ENCODE measurements at regions not wholly inside any gene's neighbourhood (a gene's known extent, or its start where the extent isn't known, plus 50 kb on each side); places are given as distances from the start of the nearest gene placed in this dataset.

GRCh38 chrX:76605390-76605789 is 177.9 kb downstream of the MAGEE1 start:
- Histone ChIP-seq H4K91ac (ENCODE audit: insufficient read depth, low read depth, low read length) (no peak overlapping the region), H2BK20ac (ENCODE audit: low read depth, low read length) (no peak overlapping the region), H3K23ac (ENCODE audit: low read depth, low read length) (no peak overlapping the region), H2AFZ (replicated peaks; ENCODE audit: low read length, poor library complexity) (no peak overlapping the region), H4K8ac (ENCODE audit: low read depth in 2 of 2, low read length in 2 of 2) (no peak overlapping the region), H3K4me2 (ENCODE audit: low read depth, low read length) (no peak overlapping the region), H2AK9ac (replicated peaks; ENCODE audit: low read depth, low read length, poor library complexity) (no peak overlapping the region), H3K56ac (ENCODE audit: extremely low read depth, insufficient read depth, low read length) (no peak overlapping the region), H3K18ac (ENCODE audit: low read depth, low read length) (no peak overlapping the region), H3K79me1 (ENCODE audit: low read depth in 1 of 2, low read length in 2 of 2) (no peaks in the 10 kb centered on the region), H3K9ac (ENCODE audit: low read depth, low read length) (no peak overlapping the region), H2AK5ac (ENCODE audit: low read depth, low read length) (no peak overlapping the region), H3K4ac (ENCODE audit: low read depth, low read length) (no peak overlapping the region), H4K20me1 (ENCODE audit: insufficient read depth, low read length) (no peaks in the 10 kb centered on the region), H3K4me3 (ENCODE audit: insufficient read depth, low read depth, low read length) (no peak overlapping the region), H3K27me3 (ENCODE audit: control insufficient read depth, insufficient read depth, low read length) (no peaks in the 10 kb centered on the region), H3K9me3 (ENCODE audit: control insufficient read depth, insufficient read depth, low read length) (no peaks in the 10 kb centered on the region), H4K5ac (ENCODE audit: low read depth, low read length) (no peak overlapping the region), H3K36me3 (ENCODE audit: control insufficient read depth, insufficient read depth, low read length) (no peaks in the 10 kb centered on the region), H2BK5ac (ENCODE audit: low read depth, low read length, poor library complexity, severe bottlenecking) (no peak overlapping the region), H3K9me1 (ENCODE audit: insufficient read depth, low read length) (no peaks in the 10 kb centered on the region), H3K27ac (ENCODE audit: insufficient read depth, low read length) (no peak overlapping the region), H2BK15ac (ENCODE audit: low read depth, low read length) (no peak overlapping the region), H3K14ac (replicated peaks; ENCODE audit: low read depth, low read length) (no peak overlapping the region), H3K4me1 (ENCODE audit: control insufficient read depth, insufficient read depth, low read length) (no peaks in the 10 kb centered on the region), H2BK120ac (ENCODE audit: low read depth, low read length) (no peak overlapping the region)
- dilution Hi-C loops (cut with HindIII; ENCODE audit: low sequenced_read_pairs, unreplicated experiment) = no loop called here
- ChIA-PET POLR2A (ENCODE audit: unreplicated experiment) (no interaction called here), CTCF (no interaction called here)
- no TSS peak for BruUV-seq (replicated peaks)
- TF ChIP-seq CTCF (conservative IDR thresholded peaks at IDR 0.05; ENCODE audit: low read depth, low read length) = no peak
- DNase-seq (no peak), ATAC-seq (ENCODE audit: low read depth) (no peak)
- in situ Hi-C loops (cut with MboI; ENCODE audit: low sequenced_read_pairs) = no loop called here
- intact Hi-C loops (cut with micrococcal nuclease) = no loop called here
- no CpG with 5 or more reads among the region's 1 CpG for WGBS, 2 experiments (ENCODE audit: extremely low coverage in 2 of 2, insufficient read length in 1 of 2)

Data from IMR-90 (cell line).